IMR-90 (cell line): ENCODE measurements at regions not wholly inside any gene's neighbourhood (a gene's known extent, or its start where the extent isn't known, plus 50 kb on each side); places are given as distances from the start of the nearest gene placed in this dataset.

Source experiments
- ATAC-seq: fragments of 200-7000 bp; cut with Tn5 transposase; 2 replicates; pipeline ENCODE4 v1.9.1; 2020; ENCODE audit warnings: low read depth, mild to moderate bottlenecking, moderate library complexity
- BruUV-seq: library from RNA; stranded (reverse); fragments of 400-500 nt; replicated peaks from 2 replicates; lab custom pipeline; 2021; lab: Mats Ljungman, UMichigan
- CTCF ChIA-PET: fragments of 300-600 bp; formaldehyde crosslinking; extraction: SDS; loops from one replicate; lab custom pipeline; 2021; ENCODE audit warnings: antibody characterized with exemption; lab: Yijun Ruan, JAX
- POLR2A ChIA-PET: fragments of 300-600 bp; sonication (Branson Sonifier 250); formaldehyde crosslinking; loops from one replicate; lab custom pipeline; 2022; ENCODE audit warnings: antibody characterized with exemption; ENCODE audit not compliant: unreplicated experiment; lab: Charles Lee
- DNase-seq: peaks from one replicate; pipeline ENCODE4 v3.0.0; 2013
- H2AFZ ChIP-seq: replicated peaks from 2 replicates; pipeline ENCODE3; 2013; ENCODE audit warnings: low read length, mild to moderate bottlenecking; ENCODE audit not compliant: poor library complexity
- H2AK5ac ChIP-seq: 2 replicates; pipeline ENCODE4 v1.6.1; 2013; ENCODE audit warnings: low read depth, low read length, inconsistent platforms
- H2AK9ac ChIP-seq: replicated peaks from 2 replicates; pipeline ENCODE3; 2013; ENCODE audit warnings: mild to moderate bottlenecking, low read depth, low read length, moderate library complexity; ENCODE audit not compliant: poor library complexity
- H2BK120ac ChIP-seq: 2 replicates; pipeline ENCODE4 v1.6.1; 2013; ENCODE audit warnings: low read depth, low read length, inconsistent platforms
- H2BK15ac ChIP-seq: 3 replicates; pipeline ENCODE4 v1.6.1; 2013; ENCODE audit warnings: low read depth, low read length, inconsistent platforms
- H2BK20ac ChIP-seq: 2 replicates; pipeline ENCODE4 v1.6.1; 2013; ENCODE audit warnings: low read depth, mild to moderate bottlenecking, inconsistent platforms, low read length, moderate library complexity
- H2BK5ac ChIP-seq: 2 replicates; pipeline ENCODE4 v1.6.1; 2013; ENCODE audit warnings: mild to moderate bottlenecking, low read depth, low read length, inconsistent platforms; ENCODE audit not compliant: poor library complexity, severe bottlenecking
- H3K14ac ChIP-seq: replicated peaks from 2 replicates; pipeline ENCODE4 v1.6.1; 2013; ENCODE audit warnings: low read depth, low read length, inconsistent platforms
- H3K18ac ChIP-seq: 2 replicates; pipeline ENCODE4 v1.6.1; 2013; ENCODE audit warnings: low read depth, low read length, control low read depth
- H3K23ac ChIP-seq: 2 replicates; pipeline ENCODE4 v1.6.1; 2013; ENCODE audit warnings: low read depth, low read length, inconsistent platforms
- H3K27ac ChIP-seq: 2 replicates; pipeline ENCODE4 v1.5.1; 2013; ENCODE audit warnings: mild to moderate bottlenecking, control low read depth, low read length; ENCODE audit not compliant: insufficient read depth
- H3K27me3 ChIP-seq: 2 replicates; pipeline ENCODE4 v1.6.1; 2013; ENCODE audit warnings: low read length; ENCODE audit not compliant: control insufficient read depth, insufficient read depth
- H3K36me3 ChIP-seq: 2 replicates; pipeline ENCODE4 v1.6.1; 2013; ENCODE audit warnings: low read length, mixed read lengths; ENCODE audit not compliant: control insufficient read depth, insufficient read depth
- H3K4ac ChIP-seq: 2 replicates; pipeline ENCODE4 v1.6.1; 2013; ENCODE audit warnings: low read depth, low read length, inconsistent platforms
- H3K4me1 ChIP-seq: 2 replicates; pipeline ENCODE4 v1.6.1; 2013; ENCODE audit warnings: low read length, mixed read lengths; ENCODE audit not compliant: control insufficient read depth, insufficient read depth
- H3K4me2 ChIP-seq: 2 replicates; pipeline ENCODE4 v1.6.1; 2013; ENCODE audit warnings: low read depth, mild to moderate bottlenecking, control low read depth, low read length, moderate library complexity
- H3K4me3 ChIP-seq: 2 replicates; pipeline ENCODE4 v1.5.1; 2013; ENCODE audit warnings: low read depth, mild to moderate bottlenecking, control low read depth, low read length, moderate library complexity; ENCODE audit not compliant: insufficient read depth
- H3K56ac ChIP-seq: 2 replicates; pipeline ENCODE4 v1.6.1; 2013; ENCODE audit warnings: low read length, inconsistent platforms; ENCODE audit not compliant: insufficient read depth; ENCODE audit errors: extremely low read depth
- H3K79me1 ChIP-seq, 2 experiments: 2 replicates each; pipeline ENCODE4 v1.6.1; 2013; ENCODE audit warnings: low read length in 2 of 2, inconsistent platforms in 1 of 2, low read depth in 1 of 2
- H3K9ac ChIP-seq: 2 replicates; pipeline ENCODE4 v1.6.1; 2013; ENCODE audit warnings: low read depth, low read length, control low read depth
- H3K9me1 ChIP-seq: 2 replicates; pipeline ENCODE4 v1.6.1; 2013; ENCODE audit warnings: low read length, inconsistent platforms; ENCODE audit not compliant: insufficient read depth
- H3K9me3 ChIP-seq: 2 replicates; pipeline ENCODE4 v1.6.1; 2013; ENCODE audit warnings: low read length; ENCODE audit not compliant: control insufficient read depth, insufficient read depth
- H4K20me1 ChIP-seq: 2 replicates; pipeline ENCODE4 v1.6.1; 2013; ENCODE audit warnings: low read length, inconsistent platforms; ENCODE audit not compliant: insufficient read depth
- H4K5ac ChIP-seq: 2 replicates; pipeline ENCODE4 v1.6.1; 2013; ENCODE audit warnings: mild to moderate bottlenecking, low read depth, low read length, control low read depth
- H4K8ac ChIP-seq, 2 experiments: 2 replicates each; pipeline ENCODE4 v1.6.1; 2013; ENCODE audit warnings: low read depth in 2 of 2, low read length in 2 of 2, control low read depth in 1 of 2, inconsistent platforms in 1 of 2
- H4K91ac ChIP-seq: 2 replicates; pipeline ENCODE4 v1.6.1; 2013; ENCODE audit warnings: low read depth, low read length, inconsistent platforms; ENCODE audit not compliant: insufficient read depth
- FOS ChIP-seq: fragments of 150-350 bp; IDR thresholded peaks from 2 replicates; pipeline ENCODE4 v1.6.1; 2016; ENCODE audit warnings: low read depth, low read length
- WGBS, 2 experiments: methylation state at CpG; one replicate each; pipeline versions ENCODE4 v1.1.5 to v1.1.7; 2013; ENCODE audit warnings: missing lambda C conversion rate in 2 of 2; ENCODE audit not compliant: insufficient read length in 1 of 2; ENCODE audit errors: extremely low coverage in 2 of 2; 5-methylcytosine and 5-hydroxymethylcytosine counted together
- dilution Hi-C: fragments of 300-500 bp; cut with HindIII; formaldehyde crosslinking; loops from one replicate; pipeline ENCODE4 v1.14.3; 2018; ENCODE audit warnings: low sequenced_read_pairs; ENCODE audit not compliant: unreplicated experiment
- in situ Hi-C: fragments of 300-500 bp; cut with MboI; formaldehyde crosslinking; loops from 3 replicates; pipeline ENCODE4 v1.14.3; 2019; ENCODE audit warnings: low sequenced_read_pairs, inconsistent platforms, mixed read lengths
- intact Hi-C: fragments of 100-400 bp; cut with micrococcal nuclease; formaldehyde crosslinking; loops from 2 replicates; pipeline ENCODE4 v1.10.0; 2022

DNA sequence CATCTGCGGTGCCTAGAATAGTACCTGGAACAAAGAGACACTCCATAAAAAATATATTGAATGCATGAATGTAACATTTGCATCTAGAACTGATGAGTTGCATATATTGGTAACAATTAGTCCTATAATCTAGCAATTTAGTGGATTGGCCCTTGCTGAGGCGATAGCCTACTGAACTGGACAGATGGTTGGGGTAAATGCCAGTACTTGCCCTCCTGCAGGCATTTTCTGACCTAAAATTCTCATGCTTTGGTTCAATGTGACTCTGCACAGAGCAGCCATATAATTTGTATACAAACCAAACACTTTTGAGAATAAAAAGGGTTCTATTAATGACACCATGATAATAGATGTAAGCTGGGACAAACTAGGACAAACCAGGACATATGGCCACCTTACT, 313.6 kb downstream of the OLFM3 start:
- H3K56ac ChIP-seq, result no peak overlapping the region
- no TSS peak for BruUV-seq
- POLR2A ChIA-PET, result no interaction called here
- CTCF ChIA-PET, result no interaction called here
- TF ChIP-seq FOS, result no peak
- no peak overlapping the region for H2BK20ac ChIP-seq
- no peaks in the 10 kb centered on the region for H4K20me1 ChIP-seq
- ATAC-seq (no peak), DNase-seq (no peak)
- H2AK5ac ChIP-seq, result no peak overlapping the region
- H4K91ac ChIP-seq, result no peak overlapping the region
- in situ Hi-C loops, result no loop called here
- no peaks in the 10 kb centered on the region for H3K36me3 ChIP-seq
- H3K4me1 ChIP-seq, result no peaks in the 10 kb centered on the region
- no peak overlapping the region for H3K4me2 ChIP-seq
- no CpG with 5 or more reads among the region's 2 CpGs for WGBS, 2 experiments
- no peak overlapping the region for H2AK9ac ChIP-seq
- no peaks in the 10 kb centered on the region for H3K9me1 ChIP-seq
- H3K4ac ChIP-seq, result no peak overlapping the region
- no peaks in the 10 kb centered on the region for H3K79me1 ChIP-seq
- H3K27me3 ChIP-seq, result no peaks in the 10 kb centered on the region
- dilution Hi-C loops, result no loop called here
- no peak overlapping the region for H2BK120ac ChIP-seq
- H4K8ac ChIP-seq, result no peak overlapping the region
- no peak overlapping the region for H2BK5ac ChIP-seq
- H3K14ac ChIP-seq, result no peak overlapping the region
- no peak overlapping the region for H3K27ac ChIP-seq
- no peak overlapping the region for H3K23ac ChIP-seq
- H2BK15ac ChIP-seq, result no peak overlapping the region
- H4K5ac ChIP-seq, result no peak overlapping the region
- H3K4me3 ChIP-seq, result no peak overlapping the region
- H3K9me3 ChIP-seq, result no peaks in the 10 kb centered on the region
- no peak overlapping the region for H3K18ac ChIP-seq
- intact Hi-C loops, result no loop called here
- no peak overlapping the region for H2AFZ ChIP-seq
- no peak overlapping the region for H3K9ac ChIP-seq
